GM19043 (cell line): ENCODE measurements at regions not wholly inside any gene's neighbourhood (a gene's known extent, or its start where the extent isn't known, plus 50 kb on each side); places are given as distances from the start of the nearest gene placed in this dataset.

Experiments
- ATAC-seq: cut with Tn5 transposase; IDR thresholded peaks from one replicate; pipeline ENCODE4 v1.9.1; 2021; ENCODE audit warnings: low read depth; ENCODE audit not compliant: unreplicated experiment

- no peak for ATAC-seq
These were observed 271.7 kb upstream of the TOPAZ1 start for GRCh38 chr3:43969944-43970343.

DNA sequence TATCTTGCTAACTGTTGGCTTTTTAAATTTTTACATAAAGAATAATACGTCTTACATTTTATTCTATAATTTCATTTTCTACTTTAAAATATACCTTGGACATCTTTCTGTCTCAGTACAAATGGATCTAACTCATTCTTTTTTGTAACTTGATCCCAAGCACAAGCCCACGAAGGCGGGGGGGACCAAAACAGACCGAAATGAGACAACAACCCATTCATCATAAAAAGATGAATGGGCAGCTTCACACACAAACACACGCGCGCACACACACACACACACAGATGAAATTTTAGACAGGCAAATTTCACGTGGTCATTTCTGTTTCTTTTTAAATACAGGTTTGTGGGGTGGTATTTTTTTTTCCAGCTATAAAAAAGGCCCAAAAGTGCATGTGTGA is 271.3 kb upstream of the TOPAZ1 start:
- ATAC-seq: no peak

DNA sequence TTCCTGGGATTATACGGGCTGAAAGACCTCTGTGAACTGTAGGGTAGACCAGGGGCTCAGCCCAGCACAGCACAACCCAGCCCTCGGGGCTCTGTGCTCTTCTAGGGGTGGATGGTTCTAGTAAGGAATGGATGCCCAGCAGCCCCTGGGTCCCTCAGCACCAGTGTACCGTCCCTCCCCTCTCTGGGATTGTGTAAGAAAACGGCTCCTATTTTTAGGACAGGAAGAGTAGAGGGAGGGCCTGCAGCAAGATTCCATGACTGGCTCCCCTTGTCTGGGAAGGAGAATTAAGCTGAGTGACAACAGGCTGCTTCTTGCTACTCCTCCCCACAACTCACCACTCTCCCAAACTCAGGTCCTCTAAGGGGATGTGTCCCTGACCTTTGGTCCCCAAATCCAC is 270.8 kb upstream of the TOPAZ1 start:
- no peak for ATAC-seq

GRCh38 chr3:43971486-43971885 is 270.2 kb upstream of the TOPAZ1 start:
- no peak for ATAC-seq

- no peak for ATAC-seq
These were observed 263.0 kb upstream of the TOPAZ1 start for GRCh38 chr3:43978708-43979107.

GRCh38 chr3:43979645-43980044 is 262.0 kb upstream of the TOPAZ1 start:
- no peak for ATAC-seq

DNA sequence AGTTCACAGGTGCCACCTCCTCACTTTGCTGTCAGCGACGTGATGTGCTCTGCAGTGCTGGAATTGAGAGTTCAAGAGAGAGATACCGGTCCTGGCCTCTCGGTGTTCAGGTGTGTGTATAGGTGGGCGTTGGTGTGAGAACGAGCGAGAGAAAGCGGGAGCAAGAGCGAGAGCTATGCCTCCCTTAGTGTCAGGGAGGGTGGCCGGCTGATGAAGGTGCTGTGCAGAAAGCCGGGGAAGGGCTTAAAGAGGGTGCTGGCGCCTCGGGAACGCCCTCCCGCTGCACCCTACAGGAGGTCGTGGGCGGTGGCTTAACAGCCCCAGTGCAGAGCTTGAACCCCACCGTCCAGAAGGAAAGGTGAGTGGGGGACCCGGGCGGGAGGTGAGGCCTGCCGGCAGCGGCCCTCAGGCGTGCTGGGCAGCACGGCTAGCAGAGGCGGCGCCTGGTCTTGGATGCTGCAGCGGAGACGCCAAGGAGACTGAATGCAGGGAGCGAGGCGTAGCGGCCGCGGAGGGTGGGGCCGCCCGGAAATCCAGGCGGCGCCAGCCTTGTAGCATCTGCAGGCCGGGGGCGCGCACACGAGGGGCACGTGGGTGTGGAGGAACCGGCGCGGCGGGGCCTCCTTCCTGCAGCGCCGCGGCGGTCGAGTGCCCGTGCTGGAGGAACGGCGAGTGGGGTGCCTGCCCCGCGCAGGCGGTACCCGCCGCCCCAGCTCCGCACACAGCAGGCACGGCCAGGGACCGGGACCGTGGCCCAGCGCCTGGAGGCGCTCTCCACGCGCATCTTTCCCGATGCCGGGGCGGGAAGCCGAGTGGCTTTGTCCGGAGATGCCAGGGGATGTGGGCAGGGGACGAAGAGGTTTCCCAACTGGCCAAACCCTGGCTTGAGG is 246.8 kb upstream of the TOPAZ1 start:
- ATAC-seq: no peak

DNA sequence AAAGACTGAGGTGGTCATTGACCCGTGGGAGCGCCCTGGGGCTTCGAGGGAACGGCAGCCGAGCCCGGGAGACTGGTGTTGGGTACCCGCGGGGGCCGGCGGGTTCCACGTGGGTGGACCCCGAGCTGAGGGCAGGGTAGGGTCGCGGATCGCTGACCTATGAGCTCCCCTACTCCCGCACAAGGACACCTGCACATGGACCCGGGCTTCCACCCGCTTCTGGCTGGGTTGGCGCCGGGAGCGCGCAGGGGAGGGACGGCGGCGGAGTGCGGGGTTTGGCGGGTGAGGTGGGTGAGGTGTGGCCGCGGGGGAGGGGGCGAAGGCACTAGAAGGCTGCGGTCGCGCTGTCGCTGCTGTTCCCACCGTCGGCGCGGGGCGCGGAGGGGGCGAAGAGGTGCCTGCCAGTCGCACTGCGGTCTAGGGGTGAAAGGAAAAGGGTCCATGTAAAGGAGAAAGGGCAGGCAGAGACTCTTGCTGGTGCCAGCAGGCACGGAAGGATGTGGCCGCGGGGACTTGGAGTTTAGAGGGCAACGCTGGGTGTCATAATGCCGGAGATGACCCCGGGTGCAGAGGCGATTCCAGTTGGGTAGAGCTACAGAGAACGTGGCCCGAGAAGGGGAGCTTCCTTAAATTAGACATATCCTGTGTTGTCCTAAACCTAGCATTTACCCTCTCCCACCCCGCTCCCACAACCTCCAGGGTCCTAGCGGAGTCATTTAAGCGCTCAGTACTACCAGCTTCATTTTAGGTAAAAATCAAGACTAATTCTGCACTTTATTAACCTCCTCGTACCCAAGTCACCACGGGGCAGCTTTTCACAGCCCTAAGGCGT is 245.9 kb upstream of the TOPAZ1 start:
- no peak for ATAC-seq

DNA sequence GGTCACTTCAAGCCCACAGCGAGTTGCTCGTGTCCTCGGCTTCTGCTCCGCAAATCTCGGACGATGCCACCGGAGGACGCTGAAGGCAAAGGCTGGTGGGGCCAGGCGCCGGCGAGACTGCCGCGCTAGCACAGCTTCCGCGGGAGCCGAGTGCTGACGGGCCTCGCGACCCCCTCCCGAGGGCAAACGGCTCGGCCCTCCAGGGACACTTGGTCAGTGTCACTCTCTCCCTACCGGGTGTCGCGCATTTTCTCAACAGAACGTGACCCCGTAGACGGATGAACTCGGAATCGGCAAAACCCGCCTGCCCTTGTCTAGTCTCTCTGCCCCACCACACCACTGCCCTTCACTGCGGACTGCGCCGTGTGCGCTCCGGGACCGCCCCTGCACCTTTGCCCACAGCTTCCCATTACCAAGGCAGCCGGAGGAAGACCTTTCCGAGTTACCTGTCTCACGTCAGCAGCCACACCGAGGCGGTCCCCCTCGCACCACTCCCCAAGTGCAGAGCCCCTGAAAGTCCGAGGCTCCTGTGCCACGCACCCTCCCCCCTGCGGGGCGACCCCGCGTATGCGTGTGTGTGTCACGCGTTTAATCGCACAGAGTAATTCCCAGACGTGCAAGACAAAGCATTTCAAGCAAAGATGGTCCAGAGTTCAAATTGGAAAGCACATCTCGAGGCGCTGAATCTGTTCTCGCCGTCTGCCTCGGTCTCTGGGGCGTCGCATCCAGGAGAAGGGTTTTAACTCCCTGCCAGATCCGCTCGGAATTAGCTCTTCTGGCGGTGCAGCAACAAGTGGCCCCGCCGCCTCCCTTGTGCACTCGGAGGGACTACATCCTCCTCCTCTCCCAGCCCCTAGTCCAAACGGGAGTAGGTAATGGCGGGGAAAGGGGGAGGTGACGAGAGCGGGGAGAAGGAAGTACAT is 245.0 kb upstream of the TOPAZ1 start:
- peak; percentile 36 for ATAC-seq

GRCh38 chr3:43997316-43997715 is 244.4 kb upstream of the TOPAZ1 start:
- no peak for ATAC-seq

DNA sequence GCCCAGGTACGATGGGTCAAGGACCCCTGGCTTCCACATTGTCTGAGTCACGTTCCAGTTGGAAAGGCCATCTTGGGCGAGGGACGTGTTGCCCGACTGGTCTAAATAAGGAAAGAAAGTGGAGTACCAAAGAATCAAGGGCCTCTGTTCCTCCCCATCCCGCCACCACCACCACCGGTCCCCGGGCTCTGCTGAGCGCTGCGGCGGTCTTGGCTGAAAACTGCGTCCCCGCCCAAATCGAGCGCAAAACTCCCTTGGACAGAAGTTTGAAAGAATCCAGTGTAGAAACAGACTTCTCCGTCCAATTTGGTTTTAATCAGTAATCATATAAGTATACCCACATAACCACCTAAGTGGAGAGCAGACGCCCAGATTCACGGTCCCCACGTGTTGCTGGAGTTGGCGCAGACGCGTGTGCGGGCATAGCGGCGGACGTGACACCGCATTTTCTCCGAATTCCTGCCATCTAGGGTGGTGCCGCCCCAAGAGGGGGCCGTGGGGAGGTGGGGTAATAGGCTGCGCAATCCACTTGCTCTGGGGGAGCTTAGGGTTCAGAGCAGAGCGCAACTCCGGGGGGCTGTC is 243.8 kb upstream of the TOPAZ1 start:
- no peak for ATAC-seq

- no peak for ATAC-seq
These were observed 243.3 kb upstream of the TOPAZ1 start for GRCh38 chr3:43998370-43998835.

- ATAC-seq: peak; percentile 35
These were observed 242.6 kb upstream of the TOPAZ1 start for GRCh38 chr3:43998836-43999727.

- no peak for ATAC-seq
These were observed 241.9 kb upstream of the TOPAZ1 start for GRCh38 chr3:43999728-44000319.

- ATAC-seq: no peak
These were observed 241.1 kb upstream of the TOPAZ1 start for GRCh38 chr3:44000586-44000985.

- no peak for ATAC-seq
These were observed 240.6 kb upstream of the TOPAZ1 start for GRCh38 chr3:44001072-44001471.

DNA sequence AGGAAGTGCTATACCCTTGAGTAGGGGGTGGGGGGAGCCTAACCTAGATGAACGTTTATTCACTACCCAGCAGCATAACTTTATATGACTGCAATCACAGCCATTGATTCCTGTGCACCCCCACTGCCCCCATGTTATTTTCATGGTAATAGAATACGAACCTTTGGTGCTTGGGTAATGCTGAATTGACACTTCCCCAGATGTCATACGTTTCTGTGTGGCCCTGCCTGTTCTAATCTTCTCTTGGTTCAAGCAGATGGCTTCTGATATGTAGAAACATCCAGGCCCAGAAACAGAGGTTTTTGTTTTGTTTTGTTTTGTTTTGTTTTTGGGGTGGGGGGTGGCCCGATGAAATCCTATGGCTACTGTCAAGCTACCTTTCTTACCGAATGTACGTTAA is 237.9 kb upstream of the TOPAZ1 start:
- no peak for ATAC-seq

GRCh38 chr3:44011680-44012079 is 230.0 kb upstream of the TOPAZ1 start:
- ATAC-seq: no peak
